Keratinocyte (primary cell): ENCODE measurements at regions not wholly inside any gene's neighbourhood (a gene's known extent, or its start where the extent isn't known, plus 50 kb on each side); places are given as distances from the start of the nearest gene placed in this dataset.

Source experiments
- DNase-seq: peaks from one replicate; pipeline ENCODE4 v3.0.0-alpha.2; 2011; ENCODE audit warnings: low read depth, missing footprints, low spot score
- FAIRE-seq: peaks from 2 replicates; lab custom pipeline; 2011; peaks lifted over from hg19 to GRCh38; lab: Jason Lieb, UNC
- H2AFZ ChIP-seq: 2 replicates; pipeline ENCODE4 v1.6.0; 2012; ENCODE audit warnings: low read length, control low read depth, inconsistent platforms; ENCODE audit not compliant: control insufficient read depth
- H3K27ac ChIP-seq: 2 replicates; pipeline ENCODE4 v1.5.1; 2011; ENCODE audit warnings: low read length; ENCODE audit not compliant: control insufficient read depth, insufficient read depth
- H3K27me3 ChIP-seq: 3 replicates; pipeline ENCODE4 v1.6.0; 2011; ENCODE audit warnings: low read length; ENCODE audit not compliant: control insufficient read depth, insufficient read depth; ENCODE audit errors: extremely low read depth
- H3K36me3 ChIP-seq, 2 experiments: 2 replicates in 1 of 2; 3 replicates in 1 of 2; pipeline ENCODE4 v1.5.1; 2011; ENCODE audit warnings: low read length in 2 of 2, mild to moderate bottlenecking in 1 of 2; ENCODE audit not compliant: control insufficient read depth in 2 of 2, insufficient read depth in 2 of 2; ENCODE audit errors: extremely low read depth in 1 of 2
- H3K4me1 ChIP-seq: 3 replicates; pipeline ENCODE4 v1.5.1; 2011; ENCODE audit warnings: low read length; ENCODE audit not compliant: control insufficient read depth, insufficient read depth; ENCODE audit errors: extremely low read depth
- H3K4me2 ChIP-seq: 3 replicates; pipeline ENCODE4 v1.6.0; 2011; ENCODE audit warnings: low read depth, low read length; ENCODE audit not compliant: control insufficient read depth, insufficient read depth; ENCODE audit errors: extremely low read depth
- H3K4me3 ChIP-seq, 3 experiments: fragments of 200-600 bp in 1 of 3; sonication (generic) in 1 of 3; 2 replicates in 2 of 3; 3 replicates in 1 of 3; pipeline ENCODE4 v1.5.1; 2011 to 2016; ENCODE audit warnings: low read length in 3 of 3, mild to moderate bottlenecking in 3 of 3, control low read depth in 2 of 3, inconsistent platforms in 1 of 3, low read depth in 1 of 3, mixed read lengths in 1 of 3, mixed run types in 1 of 3, moderate library complexity in 1 of 3; ENCODE audit not compliant: control insufficient read depth in 2 of 3, insufficient read depth in 2 of 3; ENCODE audit errors: extremely low read depth in 1 of 3
- H3K79me2 ChIP-seq: 2 replicates; pipeline ENCODE4 v1.6.0; 2012; ENCODE audit warnings: low read length; ENCODE audit not compliant: control insufficient read depth, insufficient read depth
- H3K9ac ChIP-seq: 3 replicates; pipeline ENCODE4 v1.6.0; 2011; ENCODE audit warnings: low read length; ENCODE audit not compliant: control insufficient read depth, insufficient read depth; ENCODE audit errors: extremely low read depth
- H3K9me1 ChIP-seq: 3 replicates; pipeline ENCODE4 v1.6.0; 2011; ENCODE audit warnings: low read length; ENCODE audit not compliant: control insufficient read depth, insufficient read depth; ENCODE audit errors: extremely low read depth
- H3K9me3 ChIP-seq: 2 replicates; pipeline ENCODE4 v1.5.1; 2012; ENCODE audit warnings: low read depth, low read length; ENCODE audit not compliant: control insufficient read depth
- H4K20me1 ChIP-seq: 3 replicates; pipeline ENCODE4 v1.6.0; 2011; ENCODE audit warnings: low read length; ENCODE audit not compliant: control insufficient read depth, insufficient read depth; ENCODE audit errors: extremely low read depth
- EZH2 ChIP-seq: IDR thresholded peaks from one replicate; pipeline ENCODE4 v1.6.1; 2012; ENCODE audit warnings: inconsistent platforms, mild to moderate bottlenecking, low read length, moderate library complexity
- dilution Hi-C: fragments of 300-500 bp; cut with MboI; formaldehyde crosslinking; loops from one replicate; pipeline ENCODE4 v1.7.0; 2020; ENCODE audit warnings: low sequenced_read_pairs; ENCODE audit not compliant: extremely low pct_ligation_motif_present
- TF ChIP-seq, protein P1 (sequence below), 3 experiments: IDR thresholded peaks in 1 of 3; conservative IDR thresholded peaks in 1 of 3; optimal IDR thresholded peaks in 1 of 3; 2 replicates in 2 of 3; 3 replicates in 1 of 3; pipeline versions ENCODE3 to v1.5.1; 2011; ENCODE audit warnings: low read length in 3 of 3, mild to moderate bottlenecking in 3 of 3, moderate library complexity in 2 of 3, control low read depth in 1 of 3, inconsistent platforms in 1 of 3; ENCODE audit not compliant: insufficient read depth in 2 of 3; ENCODE audit errors: extremely low read depth in 1 of 3

DNA sequence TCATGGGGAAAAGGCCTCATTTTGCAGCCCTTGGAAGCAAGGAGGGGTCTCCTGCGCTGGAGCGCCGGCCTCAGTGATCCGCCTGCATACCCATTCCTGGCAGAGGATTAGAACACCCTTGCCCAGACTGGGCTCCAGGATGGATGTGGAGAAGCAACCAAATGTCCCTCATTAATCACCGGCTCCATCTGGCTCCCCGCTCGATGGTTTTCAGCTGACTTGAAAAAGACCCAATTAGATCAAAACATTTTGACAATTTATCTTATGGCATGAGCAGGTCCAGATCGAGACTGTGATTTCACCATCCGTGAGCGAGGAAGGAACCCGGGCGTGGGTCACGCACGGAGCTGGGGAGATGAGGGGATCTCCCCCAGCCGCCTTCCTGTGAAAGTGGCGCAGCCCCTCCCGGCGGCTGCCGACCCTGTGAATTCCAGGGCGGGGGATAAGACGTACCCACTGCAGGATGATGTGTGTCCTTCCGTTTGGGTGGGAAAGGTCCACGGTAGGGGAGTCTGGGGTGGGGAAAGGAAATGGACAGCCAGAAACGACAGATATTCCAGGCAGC lies 141.6 kb downstream of the EMX2 start:
- dilution Hi-C loops: no loop called here
- Histone ChIP-seq H3K79me2 (no peaks in the 10 kb centered on the region), H3K4me1 (peaks cover 7% of the 10 kb centered on the region), H3K27me3 (peaks cover 10% of the 10 kb centered on the region), H3K9me1 (no peaks in the 10 kb centered on the region), H3K36me3 (no peaks in the 10 kb centered on the region), H4K20me1 (no peaks in the 10 kb centered on the region), H3K9me3 (no peaks in the 10 kb centered on the region), H3K4me3 (no peak overlapping the region), H3K27ac (no peak overlapping the region), H3K4me2 (peak overlapping the region; percentile 20), H3K9ac (no peak overlapping the region), H2AFZ (no peak overlapping the region)
- TF ChIP-seq, protein P1, sequence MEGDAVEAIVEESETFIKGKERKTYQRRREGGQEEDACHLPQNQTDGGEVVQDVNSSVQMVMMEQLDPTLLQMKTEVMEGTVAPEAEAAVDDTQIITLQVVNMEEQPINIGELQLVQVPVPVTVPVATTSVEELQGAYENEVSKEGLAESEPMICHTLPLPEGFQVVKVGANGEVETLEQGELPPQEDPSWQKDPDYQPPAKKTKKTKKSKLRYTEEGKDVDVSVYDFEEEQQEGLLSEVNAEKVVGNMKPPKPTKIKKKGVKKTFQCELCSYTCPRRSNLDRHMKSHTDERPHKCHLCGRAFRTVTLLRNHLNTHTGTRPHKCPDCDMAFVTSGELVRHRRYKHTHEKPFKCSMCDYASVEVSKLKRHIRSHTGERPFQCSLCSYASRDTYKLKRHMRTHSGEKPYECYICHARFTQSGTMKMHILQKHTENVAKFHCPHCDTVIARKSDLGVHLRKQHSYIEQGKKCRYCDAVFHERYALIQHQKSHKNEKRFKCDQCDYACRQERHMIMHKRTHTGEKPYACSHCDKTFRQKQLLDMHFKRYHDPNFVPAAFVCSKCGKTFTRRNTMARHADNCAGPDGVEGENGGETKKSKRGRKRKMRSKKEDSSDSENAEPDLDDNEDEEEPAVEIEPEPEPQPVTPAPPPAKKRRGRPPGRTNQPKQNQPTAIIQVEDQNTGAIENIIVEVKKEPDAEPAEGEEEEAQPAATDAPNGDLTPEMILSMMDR (optimal IDR thresholded peaks at IDR 0.05 in 1 of 3, IDR thresholded peaks at IDR 0.05 in 1 of 3, conservative IDR thresholded peaks at IDR 0.05 in 1 of 3; ENCODE audit: extremely low read depth in 1 of 3, insufficient read depth in 2 of 3, low read length in 3 of 3): no peak
- TF ChIP-seq EZH2: no peak
- DNase-seq: no peak
- FAIRE-seq: no peak

DNA sequence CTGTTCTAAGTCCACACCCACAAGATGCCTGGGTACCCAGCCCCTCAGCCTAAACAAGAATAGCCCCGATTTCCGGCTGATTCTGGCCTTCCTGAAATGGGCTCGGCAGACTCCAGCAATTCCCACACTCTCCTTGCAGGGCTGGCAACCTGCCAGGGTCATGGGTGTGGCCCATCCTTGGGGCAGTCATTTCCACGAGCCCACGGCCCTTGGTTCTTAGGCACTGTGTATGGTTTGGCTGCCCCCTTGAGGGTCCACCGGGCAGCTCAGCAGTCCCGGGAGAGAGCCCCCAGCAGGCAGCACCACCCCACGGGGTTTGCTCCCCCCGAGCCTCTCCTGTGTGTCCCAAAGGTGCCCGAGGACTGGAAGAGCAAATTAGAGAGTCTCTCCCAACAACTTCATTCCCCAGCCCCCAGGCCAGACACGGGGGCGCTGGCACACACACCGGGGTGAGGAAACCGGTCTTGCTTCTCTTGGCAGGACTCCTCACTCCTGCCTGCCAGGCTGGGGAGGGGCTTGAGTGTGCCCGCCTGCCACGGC lies 142.2 kb downstream of the EMX2 start:
- Histone ChIP-seq H2AFZ (no peak overlapping the region), H3K4me1 (peaks cover 7% of the 10 kb centered on the region), H3K9me1 (no peaks in the 10 kb centered on the region), H3K4me2 (peak overlapping the region; percentile 20), H4K20me1 (no peaks in the 10 kb centered on the region), H3K27me3 (peaks cover 10% of the 10 kb centered on the region), H3K9ac (peak overlapping the region; percentile 8), H3K27ac (no peak overlapping the region), H3K9me3 (no peaks in the 10 kb centered on the region), H3K4me3 (no peak overlapping the region), H3K36me3 (no peaks in the 10 kb centered on the region), H3K79me2 (no peaks in the 10 kb centered on the region)
- dilution Hi-C loops: no loop called here
- no peak for FAIRE-seq
- TF ChIP-seq EZH2: no peak
- TF ChIP-seq, protein P1 (optimal IDR thresholded peaks at IDR 0.05 in 1 of 3, IDR thresholded peaks at IDR 0.05 in 1 of 3, conservative IDR thresholded peaks at IDR 0.05 in 1 of 3; ENCODE audit: extremely low read depth in 1 of 3, insufficient read depth in 2 of 3, low read length in 3 of 3): peak in 2 of 3 experiments; percentile 19 to 47
- DNase-seq: no peak
